Keratinocyte (primary cell): ENCODE measurements at regions not wholly inside any gene's neighbourhood (a gene's known extent, or its start where the extent isn't known, plus 50 kb on each side); places are given as distances from the start of the nearest gene placed in this dataset.

Source experiments
- DNase-seq: peaks from one replicate; pipeline ENCODE4 v3.0.0-alpha.2; 2011; ENCODE audit warnings: low read depth, missing footprints, low spot score
- FAIRE-seq: peaks from 2 replicates; lab custom pipeline; 2011; peaks lifted over from hg19 to GRCh38; lab: Jason Lieb, UNC
- H2AFZ ChIP-seq: 2 replicates; pipeline ENCODE4 v1.6.0; 2012; ENCODE audit warnings: low read length, control low read depth, inconsistent platforms; ENCODE audit not compliant: control insufficient read depth
- H3K27ac ChIP-seq: 2 replicates; pipeline ENCODE4 v1.5.1; 2011; ENCODE audit warnings: low read length; ENCODE audit not compliant: control insufficient read depth, insufficient read depth
- H3K27me3 ChIP-seq: 3 replicates; pipeline ENCODE4 v1.6.0; 2011; ENCODE audit warnings: low read length; ENCODE audit not compliant: control insufficient read depth, insufficient read depth; ENCODE audit errors: extremely low read depth
- H3K36me3 ChIP-seq, 2 experiments: 2 replicates in 1 of 2; 3 replicates in 1 of 2; pipeline ENCODE4 v1.5.1; 2011; ENCODE audit warnings: low read length in 2 of 2, mild to moderate bottlenecking in 1 of 2; ENCODE audit not compliant: control insufficient read depth in 2 of 2, insufficient read depth in 2 of 2; ENCODE audit errors: extremely low read depth in 1 of 2
- H3K4me1 ChIP-seq: 3 replicates; pipeline ENCODE4 v1.5.1; 2011; ENCODE audit warnings: low read length; ENCODE audit not compliant: control insufficient read depth, insufficient read depth; ENCODE audit errors: extremely low read depth
- H3K4me2 ChIP-seq: 3 replicates; pipeline ENCODE4 v1.6.0; 2011; ENCODE audit warnings: low read depth, low read length; ENCODE audit not compliant: control insufficient read depth, insufficient read depth; ENCODE audit errors: extremely low read depth
- H3K4me3 ChIP-seq, 3 experiments: fragments of 200-600 bp in 1 of 3; sonication (generic) in 1 of 3; 2 replicates in 2 of 3; 3 replicates in 1 of 3; pipeline ENCODE4 v1.5.1; 2011 to 2016; ENCODE audit warnings: low read length in 3 of 3, mild to moderate bottlenecking in 3 of 3, control low read depth in 2 of 3, inconsistent platforms in 1 of 3, low read depth in 1 of 3, mixed read lengths in 1 of 3, mixed run types in 1 of 3, moderate library complexity in 1 of 3; ENCODE audit not compliant: control insufficient read depth in 2 of 3, insufficient read depth in 2 of 3; ENCODE audit errors: extremely low read depth in 1 of 3
- H3K79me2 ChIP-seq: 2 replicates; pipeline ENCODE4 v1.6.0; 2012; ENCODE audit warnings: low read length; ENCODE audit not compliant: control insufficient read depth, insufficient read depth
- H3K9ac ChIP-seq: 3 replicates; pipeline ENCODE4 v1.6.0; 2011; ENCODE audit warnings: low read length; ENCODE audit not compliant: control insufficient read depth, insufficient read depth; ENCODE audit errors: extremely low read depth
- H3K9me1 ChIP-seq: 3 replicates; pipeline ENCODE4 v1.6.0; 2011; ENCODE audit warnings: low read length; ENCODE audit not compliant: control insufficient read depth, insufficient read depth; ENCODE audit errors: extremely low read depth
- H3K9me3 ChIP-seq: 2 replicates; pipeline ENCODE4 v1.5.1; 2012; ENCODE audit warnings: low read depth, low read length; ENCODE audit not compliant: control insufficient read depth
- H4K20me1 ChIP-seq: 3 replicates; pipeline ENCODE4 v1.6.0; 2011; ENCODE audit warnings: low read length; ENCODE audit not compliant: control insufficient read depth, insufficient read depth; ENCODE audit errors: extremely low read depth
- CTCF ChIP-seq, 3 experiments: IDR thresholded peaks in 1 of 3; conservative IDR thresholded peaks in 1 of 3; optimal IDR thresholded peaks in 1 of 3; 2 replicates in 2 of 3; 3 replicates in 1 of 3; pipeline versions ENCODE3 to v1.5.1; 2011; ENCODE audit warnings: low read length in 3 of 3, mild to moderate bottlenecking in 3 of 3, moderate library complexity in 2 of 3, control low read depth in 1 of 3, inconsistent platforms in 1 of 3; ENCODE audit not compliant: insufficient read depth in 2 of 3; ENCODE audit errors: extremely low read depth in 1 of 3
- EZH2 ChIP-seq: IDR thresholded peaks from one replicate; pipeline ENCODE4 v1.6.1; 2012; ENCODE audit warnings: inconsistent platforms, mild to moderate bottlenecking, low read length, moderate library complexity
- dilution Hi-C: fragments of 300-500 bp; cut with MboI; formaldehyde crosslinking; loops from one replicate; pipeline ENCODE4 v1.7.0; 2020; ENCODE audit warnings: low sequenced_read_pairs; ENCODE audit not compliant: extremely low pct_ligation_motif_present

- Histone ChIP-seq H3K4me3 (no peak overlapping the region), H3K27me3 (no peaks in the 10 kb centered on the region), H3K36me3 (no peaks in the 10 kb centered on the region), H4K20me1 (no peaks in the 10 kb centered on the region), H3K79me2 (no peaks in the 10 kb centered on the region), H3K9me3 (no peaks in the 10 kb centered on the region), H3K9ac (no peak overlapping the region), H3K9me1 (no peaks in the 10 kb centered on the region), H3K4me1 (no peaks in the 10 kb centered on the region), H2AFZ (no peak overlapping the region), H3K27ac (no peak overlapping the region), H3K4me2 (no peak overlapping the region)
- dilution Hi-C loops, result no loop called here
- FAIRE-seq (no peak), DNase-seq (no peak)
- no peak for TF ChIP-seq EZH2
- no peak for TF ChIP-seq CTCF (optimal IDR thresholded peaks at IDR 0.05 in 1 of 3, IDR thresholded peaks at IDR 0.05 in 1 of 3, conservative IDR thresholded peaks at IDR 0.05 in 1 of 3; ENCODE audit: extremely low read depth in 1 of 3, insufficient read depth in 2 of 3, low read length in 3 of 3)
These were observed 53.6 kb upstream of the RWDD3 start for GRCh38 chr1:95180371-95180770.

- TF ChIP-seq CTCF (optimal IDR thresholded peaks at IDR 0.05 in 1 of 3, IDR thresholded peaks at IDR 0.05 in 1 of 3, conservative IDR thresholded peaks at IDR 0.05 in 1 of 3; ENCODE audit: extremely low read depth in 1 of 3, insufficient read depth in 2 of 3, low read length in 3 of 3) (no peak), EZH2 (no peak)
These were observed 52.9 kb upstream of the RWDD3 start for GRCh38 chr1:95181096-95181495.

More at GRCh38 chr1:95181096-95181495, 52.9 kb upstream of the RWDD3 start:
- Histone ChIP-seq H3K9me3 (no peaks in the 10 kb centered on the region), H3K9ac (no peak overlapping the region), H3K9me1 (no peaks in the 10 kb centered on the region), H3K79me2 (no peaks in the 10 kb centered on the region), H3K4me1 (no peaks in the 10 kb centered on the region), H2AFZ (no peak overlapping the region), H3K4me3 (no peak overlapping the region), H3K27ac (no peak overlapping the region), H3K27me3 (peaks cover under 1% of the 10 kb centered on the region), H3K4me2 (no peak overlapping the region), H3K36me3 (no peaks in the 10 kb centered on the region), H4K20me1 (no peaks in the 10 kb centered on the region)
- FAIRE-seq (no peak), DNase-seq (no peak)
- dilution Hi-C loops, result no loop called here
